ENCODE measurements at regions not wholly inside any gene's neighbourhood (a gene's known extent, or its start where the extent isn't known, plus 50 kb on each side); places are given as distances from the start of the nearest gene placed in this dataset.
A peak's percentile ranks its signal among the peaks of the same experiment; 100 is the strongest.

DNA sequence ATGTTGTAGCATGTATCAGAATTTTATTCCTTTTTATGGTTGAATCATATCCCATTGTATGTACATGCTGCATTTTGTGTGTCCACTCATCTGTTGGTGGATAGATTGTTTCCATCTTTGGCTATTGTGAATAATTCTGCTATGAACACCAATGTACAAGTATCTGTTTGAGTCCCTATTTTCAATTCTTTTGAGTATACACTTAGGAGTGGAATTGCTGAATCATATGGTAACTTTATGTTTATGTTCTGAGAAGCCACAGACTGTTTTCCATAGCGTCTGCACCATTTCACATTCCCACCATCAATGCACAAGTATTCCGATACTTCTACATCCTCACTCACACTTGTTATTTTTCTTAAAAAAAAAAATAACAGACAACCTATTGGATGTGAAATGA is 91.5 kb downstream of the ARF6 start:
- H3K36me3 Mint-ChIP-seq, result peaks cover 35% of the 10 kb centered on the region
- no peak overlapping the region for H3K4me3 Mint-ChIP-seq
- H3K27ac Mint-ChIP-seq, result peak overlapping the region; percentile 6
- no peaks in the 10 kb centered on the region for H3K27me3 Mint-ChIP-seq
- H3K9me3 Mint-ChIP-seq, result no peaks in the 10 kb centered on the region
- no peak for ATAC-seq
- H3K4me1 Mint-ChIP-seq, result peaks cover 66% of the 10 kb centered on the region

DNA sequence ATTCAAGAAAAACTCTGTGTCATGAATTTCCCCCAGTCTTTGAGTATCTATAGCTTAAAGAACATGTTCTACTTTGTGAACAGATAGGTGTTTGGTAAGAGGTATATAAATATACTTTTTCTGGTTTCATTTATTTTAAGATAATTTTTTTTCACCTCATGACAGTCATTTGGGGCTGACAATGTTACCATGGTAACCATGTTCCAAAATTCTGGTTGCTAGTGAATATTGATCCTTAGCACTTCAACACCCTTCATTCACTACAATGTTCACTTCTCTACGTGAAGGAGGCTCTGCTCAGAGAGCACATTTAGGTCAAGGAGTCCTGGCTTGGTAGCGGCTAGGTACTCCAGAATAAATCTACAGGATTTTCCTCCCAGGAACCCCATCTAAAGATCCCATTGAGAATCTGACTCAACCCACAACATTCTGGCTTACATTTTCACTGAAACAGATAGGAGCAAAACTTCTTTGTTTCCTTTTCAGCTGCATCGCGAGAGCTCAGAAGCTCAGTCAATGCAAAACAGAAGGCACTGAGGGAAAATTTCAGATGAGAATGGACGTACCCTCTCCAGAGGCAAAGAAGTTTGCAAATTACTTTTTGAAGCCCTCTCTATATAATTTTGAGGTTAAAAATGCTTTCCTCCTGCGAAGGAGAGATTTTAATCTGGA is 93.6 kb downstream of the ARF6 start:
- H3K4me1 Mint-ChIP-seq, result peaks cover 63% of the 10 kb centered on the region
- no peaks in the 10 kb centered on the region for H3K9me3 Mint-ChIP-seq
- no peak overlapping the region for H3K4me3 Mint-ChIP-seq
- H3K36me3 Mint-ChIP-seq, result peaks cover 31% of the 10 kb centered on the region
- ATAC-seq, result no peak
- no peaks in the 10 kb centered on the region for H3K27me3 Mint-ChIP-seq
- H3K27ac Mint-ChIP-seq, result peak overlapping the region; percentile 77

DNA sequence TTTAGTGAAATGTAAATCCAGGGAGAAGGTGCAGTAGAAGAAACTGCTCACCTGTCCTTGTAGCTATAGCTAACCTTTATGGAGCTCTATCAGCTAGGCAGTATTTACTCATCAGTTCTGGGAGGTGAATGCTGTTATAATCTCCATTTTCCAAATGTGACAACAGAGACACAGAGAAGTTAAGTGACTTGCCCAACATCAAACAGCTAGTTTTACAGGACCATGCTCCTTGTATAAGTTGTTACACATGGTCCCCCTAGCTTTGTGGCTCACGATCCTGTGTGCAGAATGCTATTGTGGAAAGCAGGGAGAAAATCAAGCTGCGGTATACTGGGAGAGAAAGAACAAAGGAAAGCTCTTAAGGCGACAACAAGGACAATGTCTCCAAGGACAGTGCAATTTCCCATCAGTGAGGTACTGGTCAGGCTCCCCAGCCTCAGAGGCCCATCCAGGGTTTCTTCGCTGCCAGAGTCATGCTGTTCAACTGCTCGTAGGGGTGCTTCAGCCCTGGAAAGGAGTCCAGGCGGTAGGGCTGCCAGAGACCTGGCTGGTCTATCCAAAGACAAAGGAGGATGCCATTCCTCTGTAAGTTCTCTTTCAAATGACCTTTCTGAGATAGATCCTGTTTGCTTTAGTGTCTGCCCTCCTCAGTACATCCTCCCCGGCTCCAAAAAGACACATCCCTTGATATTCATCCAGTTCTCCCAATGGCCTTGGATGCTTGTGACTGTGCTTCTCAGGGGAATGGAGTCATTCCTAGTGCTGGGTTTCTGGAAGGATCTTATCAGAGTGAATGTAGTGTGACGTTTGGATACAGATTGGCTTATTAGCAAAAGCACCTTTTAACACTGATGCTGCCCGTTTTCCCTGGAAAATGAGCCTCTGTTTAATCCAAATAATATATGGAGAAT is 95.5 kb downstream of the ARF6 start:
- no peaks in the 10 kb centered on the region for H3K9me3 Mint-ChIP-seq
- peaks cover 20% of the 10 kb centered on the region for H3K36me3 Mint-ChIP-seq
- no peak for ATAC-seq
- peaks cover 67% of the 10 kb centered on the region for H3K4me1 Mint-ChIP-seq
- no peaks in the 10 kb centered on the region for H3K27me3 Mint-ChIP-seq
- no peak overlapping the region for H3K4me3 Mint-ChIP-seq
- H3K27ac Mint-ChIP-seq, result peak overlapping the region; percentile 77

DNA sequence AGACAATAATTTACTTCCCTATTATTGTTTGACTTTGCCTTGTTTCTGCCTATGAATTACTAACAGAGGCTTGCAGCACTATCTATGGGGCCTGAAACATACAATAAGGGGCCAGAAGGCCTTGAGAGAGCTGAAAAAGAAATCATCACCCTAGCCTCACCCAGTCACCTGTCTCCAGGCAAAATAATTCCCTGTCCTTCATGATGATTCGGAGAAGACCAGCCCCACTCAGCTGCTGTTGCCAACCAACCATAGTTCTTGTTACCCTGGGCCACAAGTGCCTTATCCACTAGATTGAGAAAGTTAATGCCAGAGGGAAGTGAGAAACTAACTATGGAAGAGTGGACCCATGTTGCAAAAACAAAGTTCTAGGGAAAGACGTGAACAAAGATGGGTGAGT is 97.1 kb downstream of the ARF6 start:
- peak overlapping the region; percentile 70 for H3K27ac Mint-ChIP-seq
- H3K36me3 Mint-ChIP-seq, result peaks cover 20% of the 10 kb centered on the region
- ATAC-seq, result no peak
- H3K27me3 Mint-ChIP-seq, result no peaks in the 10 kb centered on the region
- no peak overlapping the region for H3K4me3 Mint-ChIP-seq
- no peaks in the 10 kb centered on the region for H3K9me3 Mint-ChIP-seq
- H3K4me1 Mint-ChIP-seq, result peaks cover 73% of the 10 kb centered on the region

DNA sequence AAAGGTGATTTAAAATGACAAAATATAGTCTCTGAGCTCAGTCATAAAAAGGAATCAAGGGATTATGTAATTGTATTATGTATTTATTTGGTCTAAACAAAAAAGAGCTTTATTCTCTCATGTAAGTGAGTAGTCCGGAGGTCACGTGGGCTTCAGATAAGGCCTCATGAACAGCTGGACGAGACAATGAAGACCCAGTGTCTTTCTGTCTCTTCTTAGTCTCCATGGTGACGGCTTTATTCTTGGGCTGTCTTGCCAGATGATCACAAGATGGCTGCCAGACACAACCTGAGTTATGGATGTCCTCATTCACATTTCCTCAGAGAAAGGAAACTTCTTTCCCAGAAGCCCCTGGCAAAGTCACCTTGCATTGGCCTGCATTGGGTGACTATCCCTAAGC is 98.6 kb downstream of the ARF6 start:
- no peaks in the 10 kb centered on the region for H3K27me3 Mint-ChIP-seq
- H3K36me3 Mint-ChIP-seq, result peaks cover 15% of the 10 kb centered on the region
- no peaks in the 10 kb centered on the region for H3K9me3 Mint-ChIP-seq
- peaks cover 78% of the 10 kb centered on the region for H3K4me1 Mint-ChIP-seq
- peak overlapping the region; percentile 91 for H3K27ac Mint-ChIP-seq
- no peak for ATAC-seq
- H3K4me3 Mint-ChIP-seq, result no peak overlapping the region

GRCh38 chr14:49992036-49992435 is 99.2 kb downstream of the ARF6 start:
- H3K9me3 Mint-ChIP-seq, result no peaks in the 10 kb centered on the region
- no peaks in the 10 kb centered on the region for H3K27me3 Mint-ChIP-seq
- H3K4me1 Mint-ChIP-seq, result peaks cover 75% of the 10 kb centered on the region
- peak overlapping the region; percentile 91 for H3K27ac Mint-ChIP-seq
- peaks cover 15% of the 10 kb centered on the region for H3K36me3 Mint-ChIP-seq
- H3K4me3 Mint-ChIP-seq, result peak overlapping the region; percentile 77
- no peak for ATAC-seq

GRCh38 chr14:49992448-49992847 is 99.6 kb downstream of the ARF6 start:
- ATAC-seq, result peak; percentile 72
- Mint-ChIP-seq H3K4me1 (peaks cover 73% of the 10 kb centered on the region), H3K27ac (peak overlapping the region; percentile 91), H3K9me3 (no peaks in the 10 kb centered on the region), H3K4me3 (peak overlapping the region; percentile 77), H3K36me3 (peaks cover 15% of the 10 kb centered on the region), H3K27me3 (no peaks in the 10 kb centered on the region)

DNA sequence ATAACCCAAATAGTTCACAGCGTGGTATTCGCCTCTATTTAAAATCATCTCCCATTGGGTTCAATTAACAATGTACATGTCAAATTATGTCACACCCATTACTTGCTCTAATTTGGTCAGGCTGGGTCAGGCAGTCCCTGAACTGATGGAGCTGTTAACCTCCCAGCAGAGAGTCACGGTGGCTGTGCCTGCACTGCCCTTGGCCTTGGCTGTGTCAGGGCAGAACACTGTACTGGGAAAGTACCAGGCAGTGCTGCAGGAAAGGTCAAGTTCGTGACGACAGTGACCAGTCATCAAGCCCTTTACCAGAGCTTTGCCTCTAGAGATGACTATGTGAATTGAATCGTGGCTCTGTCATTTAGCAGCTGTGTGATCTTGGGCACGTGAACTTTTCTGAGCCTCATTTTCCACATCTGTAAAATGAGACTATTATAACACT is 100.0 kb downstream of the ARF6 start:
- peak; percentile 98 for ATAC-seq
- peak overlapping the region; percentile 77 for H3K4me3 Mint-ChIP-seq
- H3K9me3 Mint-ChIP-seq, result no peaks in the 10 kb centered on the region
- peaks cover 73% of the 10 kb centered on the region for H3K4me1 Mint-ChIP-seq
- no peaks in the 10 kb centered on the region for H3K27me3 Mint-ChIP-seq
- peak overlapping the region; percentile 91 for H3K27ac Mint-ChIP-seq
- peaks cover 15% of the 10 kb centered on the region for H3K36me3 Mint-ChIP-seq

- Mint-ChIP-seq H3K27me3 (no peaks in the 10 kb centered on the region), H3K36me3 (peaks cover 9% of the 10 kb centered on the region), H3K9me3 (no peaks in the 10 kb centered on the region), H3K27ac (peak overlapping the region; percentile 91), H3K4me3 (no peak overlapping the region), H3K4me1 (peaks cover 69% of the 10 kb centered on the region)
- no peak for ATAC-seq
Measured at GRCh38 chr14:49993565-49993964, 100.7 kb downstream of the ARF6 start.

DNA sequence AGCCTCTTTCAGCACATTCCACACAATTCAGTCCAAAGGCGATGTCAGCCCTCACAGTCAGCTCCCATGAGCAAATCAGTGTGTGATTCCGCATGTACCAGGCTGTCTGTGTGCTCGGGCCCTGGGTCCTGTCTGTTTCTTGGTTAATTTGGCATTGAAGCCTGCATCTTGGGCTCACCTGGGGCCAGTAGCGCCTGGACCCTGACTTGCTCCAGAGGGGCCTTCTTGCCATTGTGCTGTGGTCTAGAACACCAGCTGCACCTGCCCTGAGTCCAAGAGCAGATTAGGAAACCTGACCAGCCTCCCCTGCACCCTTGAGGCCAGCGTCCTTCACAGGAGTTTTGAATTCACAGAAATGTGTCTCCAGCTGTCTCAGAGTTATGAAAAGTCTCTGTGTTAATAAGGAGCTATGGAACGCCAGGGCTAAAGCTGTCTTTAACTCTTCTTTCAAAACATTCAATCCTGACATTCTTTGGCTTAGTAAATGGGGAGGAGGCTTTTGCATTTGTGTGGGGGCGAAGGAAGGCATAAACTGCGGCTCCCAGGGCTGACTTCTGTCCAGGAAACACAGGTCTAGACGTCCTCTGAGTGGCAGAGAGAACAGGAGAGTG is 102.2 kb downstream of the ARF6 start:
- no peaks in the 10 kb centered on the region for H3K27me3 Mint-ChIP-seq
- peak overlapping the region; percentile 91 for H3K27ac Mint-ChIP-seq
- no peak for ATAC-seq
- peaks cover 76% of the 10 kb centered on the region for H3K4me1 Mint-ChIP-seq
- H3K36me3 Mint-ChIP-seq, result peaks cover 4% of the 10 kb centered on the region
- no peaks in the 10 kb centered on the region for H3K9me3 Mint-ChIP-seq
- H3K4me3 Mint-ChIP-seq, result no peak overlapping the region

- Mint-ChIP-seq H3K4me3 (no peak overlapping the region), H3K27ac (peak overlapping the region; percentile 97), H3K4me1 (peaks cover 79% of the 10 kb centered on the region), H3K9me3 (no peaks in the 10 kb centered on the region), H3K36me3 (no peaks in the 10 kb centered on the region), H3K27me3 (no peaks in the 10 kb centered on the region)
- ATAC-seq, result no peak
Measured at GRCh38 chr14:49997991-49998390, 105.1 kb downstream of the ARF6 start.

GRCh38 chr14:49999146-49999761 is 106.4 kb downstream of the ARF6 start:
- Mint-ChIP-seq H3K36me3 (no peaks in the 10 kb centered on the region), H3K4me3 (peak overlapping the region; percentile 78), H3K27me3 (no peaks in the 10 kb centered on the region), H3K27ac (peak overlapping the region; percentile 97), H3K4me1 (peaks cover 84% of the 10 kb centered on the region), H3K9me3 (no peaks in the 10 kb centered on the region)
- peak; percentile 73 for ATAC-seq

DNA sequence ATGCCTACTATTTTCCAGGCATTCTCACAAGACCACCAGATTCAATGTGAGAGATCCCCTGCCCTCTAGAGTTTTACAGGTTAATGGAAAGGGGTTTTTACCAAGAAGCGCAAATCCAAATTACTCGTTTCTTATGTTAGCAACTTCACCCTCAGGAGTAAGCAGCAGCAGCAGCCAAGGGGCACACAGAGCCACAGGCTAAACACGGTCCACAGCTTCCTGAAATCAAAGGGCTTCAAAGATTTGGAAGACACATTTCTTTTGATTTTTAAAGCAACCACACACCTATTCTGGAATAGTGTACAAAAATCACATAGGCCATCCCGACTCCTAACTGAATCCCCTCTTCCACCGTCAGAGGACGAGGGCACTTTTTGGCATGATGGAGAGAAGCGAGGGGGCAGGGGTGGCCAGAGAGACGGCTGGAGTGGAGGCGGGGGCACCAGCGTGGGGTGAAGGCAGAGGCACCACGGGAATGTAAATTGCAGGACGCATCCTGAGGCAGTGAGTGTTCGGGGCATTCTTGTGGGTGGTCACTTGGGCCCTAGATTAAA is 107.0 kb downstream of the ARF6 start:
- Mint-ChIP-seq H3K4me1 (peaks cover 81% of the 10 kb centered on the region), H3K36me3 (no peaks in the 10 kb centered on the region), H3K9me3 (no peaks in the 10 kb centered on the region), H3K27ac (peak overlapping the region; percentile 97), H3K27me3 (no peaks in the 10 kb centered on the region), H3K4me3 (peak overlapping the region; percentile 78)
- ATAC-seq, result no peak

- H3K4me3 Mint-ChIP-seq, result peak overlapping the region; percentile 78
- no peaks in the 10 kb centered on the region for H3K36me3 Mint-ChIP-seq
- H3K4me1 Mint-ChIP-seq, result peaks cover 79% of the 10 kb centered on the region
- no peaks in the 10 kb centered on the region for H3K9me3 Mint-ChIP-seq
- H3K27me3 Mint-ChIP-seq, result no peaks in the 10 kb centered on the region
- ATAC-seq, result peak; percentile 61
- peak overlapping the region; percentile 97 for H3K27ac Mint-ChIP-seq
Measured at GRCh38 chr14:50000380-50001150, 107.7 kb downstream of the ARF6 start.
